Endodermal cell (in vitro differentiated cells): ENCODE measurements at regions not wholly inside any gene's neighbourhood (a gene's known extent, or its start where the extent isn't known, plus 50 kb on each side); places are given as distances from the start of the nearest gene placed in this dataset.
"Not testable (repeated sequence)": the region's sequence is repeated elsewhere in the genome, so short reads cannot be mapped to it uniquely, and the experiment has no call there.

Experiments used
- DNase-seq: peaks from one replicate; pipeline ENCODE4 v3.0.0-alpha.2; 2017
- H3K27ac ChIP-seq: 2 replicates; pipeline ENCODE4 v1.5.1; 2013; ENCODE audit warnings: mild to moderate bottlenecking, low read depth, low read length, moderate library complexity
- H3K27me3 ChIP-seq: 2 replicates; pipeline ENCODE4 v1.6.1; 2013; ENCODE audit warnings: mild to moderate bottlenecking, low read length, moderate library complexity; ENCODE audit not compliant: insufficient read depth, control insufficient read depth, poor library complexity, severe bottlenecking
- H3K36me3 ChIP-seq: 2 replicates; pipeline ENCODE4 v1.7.0; 2013; ENCODE audit warnings: mild to moderate bottlenecking, low read length, moderate library complexity; ENCODE audit not compliant: control insufficient read depth, insufficient read depth
- H3K4me1 ChIP-seq: one replicate; pipeline ENCODE4 v1.7.0; 2013; ENCODE audit warnings: low read length; ENCODE audit not compliant: control insufficient read depth, insufficient read depth
- H3K4me3 ChIP-seq: 2 replicates; pipeline ENCODE4 v1.5.1; 2013; ENCODE audit warnings: mild to moderate bottlenecking, low read length, moderate library complexity
- H3K9ac ChIP-seq: 2 replicates; pipeline ENCODE4 v1.6.1; 2013; ENCODE audit warnings: mild to moderate bottlenecking, low read length, moderate library complexity; ENCODE audit not compliant: poor library complexity, severe bottlenecking; ENCODE audit errors: extremely low read depth
- H3K9me3 ChIP-seq: 2 replicates; pipeline ENCODE4 v1.6.1; 2013; ENCODE audit warnings: mild to moderate bottlenecking, low read length, moderate library complexity; ENCODE audit not compliant: control insufficient read depth
- H3K27ac Mint-ChIP-seq: 2 replicates; pipeline ENCODE4 v1.8.0; 2020; ENCODE audit warnings: mixed read lengths
- H3K27me3 Mint-ChIP-seq: 2 replicates; pipeline ENCODE4 v1.8.0; 2021; ENCODE audit warnings: mild to moderate bottlenecking, mixed read lengths; ENCODE audit not compliant: insufficient read depth
- H3K36me3 Mint-ChIP-seq: 2 replicates; pipeline ENCODE4 v1.8.0; 2020; ENCODE audit warnings: low read depth, mixed read lengths
- H3K4me1 Mint-ChIP-seq: 2 replicates; pipeline ENCODE4 v1.8.0; 2020; ENCODE audit warnings: mixed read lengths
- H3K4me3 Mint-ChIP-seq: 2 replicates; pipeline ENCODE4 v1.8.0; 2020; ENCODE audit warnings: mild to moderate bottlenecking, moderate library complexity, mixed read lengths
- H3K9me3 Mint-ChIP-seq: 2 replicates; pipeline ENCODE4 v1.8.0; 2020; ENCODE audit warnings: mild to moderate bottlenecking, mixed read lengths
- CTCF ChIP-seq: fragments of 200-600 bp; sonication (generic); conservative IDR thresholded peaks from 2 replicates; pipeline ENCODE4 v1.5.0; 2021; ENCODE audit warnings: antibody characterized with exemption, mild to moderate bottlenecking
- WGBS, 2 experiments: methylation state at CpG; one replicate each; pipeline versions ENCODE4 v1.1.5 to v1.1.7; 2013; ENCODE audit warnings: missing lambda C conversion rate in 2 of 2, mixed read lengths in 1 of 2; ENCODE audit not compliant: insufficient coverage in 1 of 2, insufficient read length in 1 of 2; 5-methylcytosine and 5-hydroxymethylcytosine counted together

- Histone ChIP-seq H3K4me1 (no peaks in the 10 kb centered on the region), H3K27me3 (no peaks in the 10 kb centered on the region), H3K36me3 (no peaks in the 10 kb centered on the region), H3K27ac (no peak overlapping the region), H3K9me3 (peaks cover 5% of the 10 kb centered on the region), H3K9ac (no peak overlapping the region), H3K4me3 (no peak overlapping the region)
- Mint-ChIP-seq H3K4me3 (no peak overlapping the region), H3K27me3 (no peaks in the 10 kb centered on the region), H3K27ac (no peak overlapping the region), H3K9me3 (peaks cover 3% of the 10 kb centered on the region), H3K36me3 (no peaks in the 10 kb centered on the region), H3K4me1 (peaks cover 13% of the 10 kb centered on the region)
- no peak for DNase-seq
- no peak for TF ChIP-seq CTCF
- WGBS, 2 experiments = 77% methylated on average over 2 of the region's 2 CpGs; no CpG with 5 or more reads in 1 of the 2 experiments
Measured at GRCh38 chr2:48088994-48089393, 182.7 kb upstream of the FBXO11 start.

- TF ChIP-seq CTCF = no peak
- Mint-ChIP-seq H3K27ac (no peak overlapping the region), H3K4me3 (no peak overlapping the region), H3K27me3 (no peaks in the 10 kb centered on the region), H3K9me3 (peaks cover 3% of the 10 kb centered on the region), H3K36me3 (no peaks in the 10 kb centered on the region), H3K4me1 (peaks cover 13% of the 10 kb centered on the region)
- H3K27me3 ChIP-seq = no peaks in the 10 kb centered on the region
- H3K4me3 ChIP-seq = no peak overlapping the region
- H3K4me1 ChIP-seq = no peaks in the 10 kb centered on the region
- H3K9ac ChIP-seq = no peak overlapping the region
- WGBS, 2 experiments = 100% methylated on average over 1 of the region's 1 CpG
- H3K9me3 ChIP-seq = peaks cover 5% of the 10 kb centered on the region
- DNase-seq = no peak
- no peaks in the 10 kb centered on the region for H3K36me3 ChIP-seq
- no peak overlapping the region for H3K27ac ChIP-seq
Measured at GRCh38 chr2:48089644-48090043, 183.3 kb upstream of the FBXO11 start.

GRCh38 chr2:48092846-48093803, 186.8 kb upstream of the FBXO11 start:
- Histone ChIP-seq H3K27me3 (no peaks in the 10 kb centered on the region), H3K27ac (no peak overlapping the region), H3K9ac (no peak overlapping the region), H3K4me3 (no peak overlapping the region), H3K4me1 (no peaks in the 10 kb centered on the region), H3K36me3 (no peaks in the 10 kb centered on the region), H3K9me3 (peaks cover 5% of the 10 kb centered on the region)
- DNase-seq = no peak
- Mint-ChIP-seq H3K27me3 (no peaks in the 10 kb centered on the region), H3K4me3 (no peak overlapping the region), H3K36me3 (no peaks in the 10 kb centered on the region), H3K9me3 (no peaks in the 10 kb centered on the region), H3K27ac (no peak overlapping the region), H3K4me1 (peaks cover 13% of the 10 kb centered on the region)
- WGBS, 2 experiments = 93 to 100% methylated on average over 2 to 4 of the region's 4 CpGs
- no peak for TF ChIP-seq CTCF

- H3K36me3 ChIP-seq, H3K4me1 Mint-ChIP-seq, H3K27ac ChIP-seq, H3K36me3 Mint-ChIP-seq, H3K4me3 ChIP-seq, H3K27me3 ChIP-seq, H3K9ac ChIP-seq, DNase-seq, H3K27me3 Mint-ChIP-seq, H3K9me3 Mint-ChIP-seq, H3K4me1 ChIP-seq, H3K4me3 Mint-ChIP-seq, H3K27ac Mint-ChIP-seq: not testable (repeated sequence)
- WGBS, 2 experiments = no CpG with 5 or more reads among the region's 1 CpG
- peaks cover 21% of the 10 kb centered on the region for H3K9me3 ChIP-seq
Measured at GRCh38 chr2:48096765-48097164, 190.5 kb upstream of the FBXO11 start.
